GM19240 (cell line): ENCODE measurements at regions not wholly inside any gene's neighbourhood (a gene's known extent, or its start where the extent isn't known, plus 50 kb on each side); places are given as distances from the start of the nearest gene placed in this dataset.
"Not testable (repeated sequence)": the region's sequence is repeated elsewhere in the genome, so short reads cannot be mapped to it uniquely, and the experiment has no call there.

Experiments
- DNase-seq: peaks from one replicate; pipeline ENCODE4 v3.0.0; 2011; ENCODE audit warnings: low spot score; ENCODE audit not compliant: insufficient read length

DNA sequence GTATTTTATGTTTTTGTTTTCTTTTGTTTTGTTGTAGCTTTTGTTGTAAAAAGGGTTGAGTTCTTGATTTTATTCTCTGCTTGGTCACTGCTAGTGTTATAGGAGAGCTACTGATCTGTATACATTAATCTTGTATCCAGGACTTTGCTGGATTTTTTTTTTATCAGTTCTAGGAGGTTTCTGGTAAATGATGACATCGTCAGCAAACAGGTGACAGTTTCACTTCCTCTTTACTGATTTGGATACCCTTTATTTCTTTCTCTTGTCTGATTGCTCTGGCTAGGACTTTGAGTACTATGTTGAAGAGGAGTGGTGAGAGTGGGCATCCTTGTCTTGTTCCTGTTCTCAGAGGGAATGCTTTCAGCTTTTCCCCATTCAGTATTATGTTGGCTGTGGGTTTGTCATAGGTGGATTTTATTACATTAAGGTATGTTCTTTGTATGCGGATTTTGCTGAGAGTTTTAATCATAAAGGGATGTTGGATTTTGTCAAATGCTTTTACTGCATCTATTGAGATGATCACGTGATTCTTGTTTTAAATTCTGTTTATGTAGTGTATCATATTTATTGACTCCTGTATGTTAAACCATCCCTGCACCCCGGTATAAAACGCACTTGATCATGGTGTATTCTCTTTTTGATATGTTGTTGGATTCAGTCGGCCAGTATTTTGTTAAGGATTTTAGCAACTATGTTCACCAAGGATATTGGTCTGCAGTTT is 905.7 kb downstream of the LTN1 start:
- DNase-seq: no peak

DNA sequence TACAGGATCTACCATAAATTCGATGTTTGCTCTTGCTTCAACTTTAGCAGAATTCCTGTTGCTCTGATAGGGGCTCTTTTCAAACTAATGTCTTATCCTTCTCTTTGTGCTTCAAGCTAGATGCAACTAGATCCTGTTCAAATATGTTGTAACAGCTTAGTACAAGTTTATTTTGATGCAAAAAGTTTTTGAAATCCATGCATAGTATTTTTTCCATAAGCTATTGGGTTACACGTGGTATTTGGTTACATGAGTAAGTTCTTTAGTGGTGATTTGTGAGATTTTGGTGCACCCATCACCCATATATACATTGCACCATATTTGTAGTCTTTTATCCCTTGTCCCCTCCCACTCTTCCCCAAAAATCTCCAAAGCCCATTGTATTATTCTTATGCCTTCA is 907.7 kb downstream of the LTN1 start:
- DNase-seq: no peak

DNA sequence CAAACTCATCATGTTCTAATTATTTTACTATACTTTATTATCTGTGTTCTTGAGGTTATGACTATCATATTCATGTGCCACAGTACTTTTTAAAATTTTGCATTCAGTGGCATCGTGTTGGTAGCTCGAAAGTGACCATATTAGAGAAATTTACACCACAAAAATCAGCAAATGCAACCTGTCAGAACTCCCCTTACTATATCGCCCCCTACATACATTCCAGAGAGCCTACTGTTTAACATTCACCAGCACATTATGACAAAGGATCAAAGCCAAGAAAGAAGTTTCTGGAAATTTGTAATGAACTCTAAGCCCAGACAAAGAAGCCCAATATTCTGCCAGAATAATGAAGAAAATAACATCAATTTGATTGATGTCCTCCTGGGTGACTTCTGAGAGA is 909.3 kb downstream of the LTN1 start:
- DNase-seq: no peak

DNA sequence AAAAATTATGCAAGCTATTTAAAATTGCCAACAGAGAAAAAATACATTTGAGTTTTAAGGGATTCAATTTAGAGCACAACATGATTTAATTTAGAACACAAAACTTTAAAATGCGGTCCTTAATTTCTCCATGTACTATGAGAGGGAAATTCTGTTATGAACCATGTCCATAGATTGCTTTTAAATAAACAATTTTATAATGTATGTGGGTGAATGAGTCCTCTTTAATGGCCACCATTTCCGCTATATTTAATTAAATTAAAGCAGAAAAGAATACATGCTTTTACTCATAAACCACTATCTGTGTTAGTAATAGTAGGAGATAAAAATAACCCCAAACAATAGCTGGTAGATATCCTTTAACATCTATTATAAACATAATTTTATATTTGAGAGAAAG is 914.6 kb downstream of the LTN1 start:
- DNase-seq: no peak

DNA sequence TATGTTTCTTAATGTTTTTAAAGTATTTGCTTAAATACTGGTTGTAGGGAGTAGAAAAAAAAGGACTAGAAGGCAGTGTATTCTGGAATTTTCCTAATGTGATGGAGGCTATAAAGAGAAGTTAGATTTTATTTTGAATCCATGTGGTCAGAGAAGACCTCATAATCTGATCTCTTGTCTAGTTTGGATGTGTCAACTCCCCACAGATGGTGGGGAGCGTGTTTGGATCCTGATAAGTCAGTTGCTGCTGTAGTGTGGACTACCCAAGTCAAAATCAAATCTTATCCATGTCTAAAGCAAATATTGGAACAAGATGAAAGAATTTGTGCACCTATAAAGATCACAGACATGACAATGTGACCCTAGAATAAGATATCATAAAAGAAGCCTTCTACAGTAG is 918.0 kb downstream of the LTN1 start:
- no peak for DNase-seq

DNA sequence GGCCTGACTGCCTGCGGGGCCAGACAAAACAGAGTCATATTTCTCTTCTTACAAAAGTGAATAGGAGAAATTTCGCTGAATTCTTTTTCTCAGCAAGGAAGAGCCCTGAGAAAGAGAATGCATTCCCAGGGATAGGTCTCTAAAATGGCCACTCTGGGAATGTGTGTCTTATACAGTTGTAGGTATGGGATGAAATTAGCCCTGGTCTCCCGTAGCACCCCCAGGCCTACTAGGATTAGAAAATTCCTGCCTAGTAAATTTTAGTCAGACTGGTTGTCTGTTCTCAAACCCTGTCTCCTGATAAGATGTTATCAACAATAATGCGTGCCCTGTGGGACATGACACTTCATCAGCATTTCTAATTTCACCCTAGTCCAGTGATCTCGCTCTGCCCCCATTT is 920.1 kb downstream of the LTN1 start:
- no peak for DNase-seq

DNA sequence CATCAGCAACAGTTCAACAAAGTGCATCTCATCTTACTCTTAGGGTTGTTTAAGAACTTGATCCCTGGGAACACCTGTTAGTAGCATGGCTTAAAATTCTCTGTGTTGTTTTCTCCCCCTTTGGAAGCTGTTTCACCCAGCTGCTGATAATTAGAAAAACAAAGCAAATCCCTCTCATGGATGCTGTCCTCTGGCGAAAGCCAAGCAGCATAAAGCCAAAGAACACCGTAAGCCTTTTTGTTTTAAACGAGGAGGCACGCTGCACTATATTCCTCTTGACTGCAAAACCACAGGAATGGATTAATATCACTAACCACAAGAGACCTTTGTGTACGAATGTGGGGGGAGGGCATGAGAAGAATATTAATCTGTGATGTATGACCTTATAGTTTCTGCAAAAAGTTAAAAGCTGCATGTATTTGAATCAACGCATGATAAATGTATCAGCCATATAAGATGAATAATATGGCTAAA is 923.2 kb downstream of the LTN1 start:
- no peak for DNase-seq

DNA sequence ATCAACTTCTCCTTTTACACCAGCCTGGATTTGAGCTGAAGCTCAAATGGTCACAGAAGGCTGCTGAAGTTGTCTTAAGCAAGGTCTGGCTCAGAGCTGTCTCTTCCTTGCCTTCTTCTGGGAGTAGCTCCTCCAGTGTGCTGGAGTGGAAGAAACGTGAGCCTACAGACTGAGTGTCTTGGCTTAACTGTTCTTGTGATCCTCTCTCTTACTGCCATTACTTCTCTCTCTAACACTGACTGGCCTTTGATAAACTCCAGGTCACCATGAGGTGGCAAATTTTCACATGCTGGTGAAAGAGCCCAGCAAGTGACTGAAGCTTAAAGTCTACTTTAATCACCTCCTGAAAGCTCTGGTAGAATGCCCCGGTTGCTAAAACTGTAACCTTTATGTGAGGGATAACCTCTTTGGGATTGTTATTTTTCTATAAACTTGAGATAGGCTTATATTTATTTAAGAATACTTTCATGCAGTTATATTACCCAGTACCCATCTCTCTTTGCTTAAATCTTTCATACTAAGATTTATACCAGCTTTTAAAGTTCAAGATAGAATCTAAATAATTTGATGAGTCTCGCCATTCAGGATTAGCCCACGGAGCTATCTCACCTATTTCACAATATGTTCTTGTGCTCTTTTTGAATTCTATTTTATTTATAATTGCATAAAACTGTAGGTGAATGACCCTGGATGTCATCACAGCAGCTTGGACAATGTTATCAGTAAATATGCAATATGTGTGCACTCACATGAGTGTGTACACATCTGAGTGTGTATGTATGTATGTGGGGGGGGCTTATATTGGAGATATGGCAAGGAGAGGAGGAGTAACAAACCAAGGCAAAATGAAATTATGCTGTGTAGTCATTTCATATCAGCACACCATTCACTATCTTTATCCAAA is 924.0 kb downstream of the LTN1 start:
- DNase-seq: no peak

DNA sequence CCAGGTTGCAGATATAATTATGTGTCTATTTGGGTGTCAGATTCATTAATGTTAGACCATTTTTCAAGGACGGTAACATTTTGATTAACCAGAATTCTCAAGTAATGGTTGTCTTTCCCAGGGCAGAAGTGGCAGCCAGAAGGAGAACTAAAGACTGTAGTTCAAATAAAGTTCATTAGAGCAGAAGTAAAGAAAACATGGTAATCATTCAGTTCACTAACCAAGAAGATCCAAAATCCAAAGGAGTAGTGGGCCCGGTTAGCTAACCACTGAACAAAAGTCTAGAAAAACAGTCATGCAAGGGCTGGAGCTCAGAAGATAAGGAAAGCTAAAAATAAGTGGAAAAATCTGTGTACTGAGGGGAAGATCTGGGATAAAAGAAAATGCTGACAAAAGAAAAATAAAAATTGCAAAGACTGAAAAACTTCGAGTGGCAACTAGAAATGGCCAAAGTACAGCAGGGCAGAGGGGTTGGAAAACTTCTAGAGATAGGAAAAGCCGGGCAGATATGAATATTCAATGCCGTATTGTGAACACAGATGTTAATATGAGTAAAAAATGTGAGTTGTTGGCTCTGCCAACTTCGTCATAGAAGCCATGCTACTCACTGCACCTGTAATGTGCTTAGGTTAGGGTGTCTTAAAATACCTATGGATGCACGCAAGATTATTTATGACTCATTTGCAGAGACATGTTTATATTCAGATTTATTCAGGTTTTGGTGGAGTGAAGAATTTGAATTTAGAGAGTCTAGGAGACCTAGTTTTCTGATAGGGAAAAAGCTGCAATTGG is 925.9 kb downstream of the LTN1 start:
- DNase-seq: no peak

DNA sequence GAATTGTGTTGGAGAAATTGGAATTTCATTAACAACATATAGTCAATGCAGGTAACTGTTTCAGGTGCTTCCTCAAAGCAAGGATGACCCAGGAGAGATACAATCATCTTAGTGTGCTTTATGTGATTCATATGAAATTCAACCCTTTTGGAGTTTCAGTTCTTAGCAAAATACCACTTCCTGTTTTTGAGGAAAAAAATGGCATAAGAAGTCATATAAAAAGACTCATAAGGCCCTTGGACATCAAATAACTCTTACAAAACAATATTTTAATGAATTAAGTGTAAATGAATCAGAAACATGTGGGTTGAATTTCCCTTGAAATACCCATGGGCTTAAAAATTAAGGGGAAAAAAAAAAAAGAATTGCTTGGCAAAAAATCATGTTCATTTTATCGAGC is 926.6 kb downstream of the LTN1 start:
- no peak for DNase-seq

DNA sequence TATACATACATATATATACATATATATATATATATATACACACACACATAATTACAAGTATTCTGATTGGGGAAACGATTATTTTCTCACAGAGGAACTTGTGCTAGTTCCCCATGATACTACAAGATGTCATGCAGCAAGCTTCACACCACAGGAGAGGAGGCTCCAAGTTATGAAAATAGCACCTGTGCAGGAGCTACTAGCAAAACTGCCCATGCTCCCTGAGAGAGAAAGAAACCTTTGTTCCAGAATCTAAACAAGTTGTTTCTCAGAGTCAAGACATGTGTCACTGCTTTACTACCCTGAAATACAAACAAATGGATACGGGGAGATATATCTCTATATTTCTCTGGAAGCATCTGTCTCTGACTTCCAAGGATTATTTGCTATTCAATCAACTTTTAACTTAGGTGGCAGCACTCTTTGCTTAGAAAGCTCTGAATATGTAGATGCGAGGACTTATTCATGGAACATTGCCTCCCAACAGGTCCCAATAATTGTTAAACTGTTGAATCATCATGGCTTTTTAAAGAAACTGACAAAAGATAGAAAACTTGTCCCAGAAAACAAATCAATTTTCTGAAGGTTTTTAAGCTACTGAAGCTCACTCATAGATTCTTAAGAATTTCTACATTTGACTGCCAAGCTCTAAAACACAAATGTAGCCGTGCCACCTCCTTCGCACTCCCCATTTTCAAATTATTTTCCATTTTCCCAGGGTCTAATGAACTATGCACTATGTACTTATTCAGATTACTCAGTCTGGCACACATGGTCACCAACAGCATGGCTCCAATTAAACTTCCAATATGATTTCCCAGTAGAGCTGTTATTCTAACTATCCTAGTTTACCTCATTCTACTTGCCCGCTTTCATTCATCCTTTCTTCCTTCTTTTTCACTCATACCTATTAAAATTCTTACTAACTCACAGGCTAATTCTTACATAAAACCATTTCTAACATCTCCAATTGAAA is 929.1 kb downstream of the LTN1 start:
- no peak for DNase-seq

DNA sequence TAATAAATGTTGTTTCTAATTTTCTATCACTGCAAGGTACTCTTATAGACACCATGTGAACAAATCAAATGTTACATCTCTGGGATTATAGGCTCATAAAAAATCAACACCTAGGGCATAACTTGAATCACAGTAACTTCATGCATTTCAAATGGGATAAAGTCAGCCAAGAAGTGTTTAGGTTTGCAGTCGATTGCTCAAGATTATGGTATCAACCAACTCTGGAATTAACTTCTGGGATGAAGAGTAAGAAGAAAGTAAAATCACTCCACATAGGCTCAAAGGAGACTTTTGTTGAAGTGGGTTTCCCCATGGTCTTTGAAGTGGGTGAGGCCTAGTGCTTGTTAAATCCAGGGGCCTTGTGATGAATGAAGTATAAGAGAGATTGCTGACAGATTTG is 939.7 kb downstream of the LTN1 start:
- DNase-seq: not testable (repeated sequence)

DNA sequence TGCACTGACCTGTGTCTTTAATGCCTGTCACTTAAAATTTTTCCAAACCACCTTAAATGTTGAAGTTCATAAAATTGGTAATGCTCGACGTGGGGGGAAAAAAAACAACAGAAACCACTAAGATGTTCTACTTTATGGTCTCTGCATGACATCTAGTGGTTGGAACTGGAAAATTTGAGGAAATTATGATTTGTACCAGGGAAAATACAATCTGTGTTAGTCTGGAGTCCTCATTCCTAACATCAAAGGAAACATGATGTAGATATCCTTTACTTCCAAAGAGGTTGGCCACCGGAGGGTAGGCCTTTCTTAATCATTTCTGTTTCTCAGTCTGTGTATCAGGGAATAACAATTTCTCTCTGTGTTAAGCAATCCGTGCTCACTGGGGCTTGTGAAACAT is 941.0 kb downstream of the LTN1 start:
- DNase-seq: not testable (repeated sequence)

DNA sequence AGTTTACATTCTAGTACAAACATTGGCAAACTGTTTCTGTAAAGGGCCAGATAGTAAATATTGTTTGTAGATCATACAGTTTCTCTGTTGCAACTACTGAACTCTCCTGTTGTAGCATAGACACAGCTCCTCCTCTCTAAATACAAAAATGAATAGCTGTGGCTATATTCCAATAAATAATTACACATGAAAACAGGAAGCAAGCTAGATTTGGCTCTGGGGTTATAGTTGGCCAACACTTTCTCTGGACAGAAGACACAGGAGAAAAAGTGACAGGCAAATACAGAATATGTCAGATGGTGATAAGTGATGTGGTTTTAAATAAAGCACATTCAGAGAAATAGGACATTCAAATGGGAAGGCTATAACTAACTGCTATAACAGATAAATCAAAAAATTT is 957.0 kb downstream of the LTN1 start:
- not testable (repeated sequence) for DNase-seq

DNA sequence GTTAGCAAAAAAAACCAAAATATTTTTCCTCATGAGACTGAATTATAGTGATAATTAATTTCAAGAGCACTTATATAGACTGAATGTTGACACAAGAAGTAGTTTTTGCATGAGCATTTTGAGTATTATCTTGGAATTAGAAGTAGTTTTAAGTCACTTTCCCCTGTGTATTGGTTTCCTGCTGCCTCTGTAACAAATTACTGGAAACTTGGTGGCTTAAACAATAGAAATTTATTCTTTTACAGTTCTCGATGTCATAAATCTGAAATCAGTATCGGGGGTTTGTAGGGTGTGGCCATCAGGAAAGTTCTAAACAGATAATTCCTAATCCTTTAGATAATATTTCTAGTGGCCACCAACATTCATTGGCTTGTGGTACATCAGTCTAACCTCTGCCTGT is 957.8 kb downstream of the LTN1 start:
- DNase-seq: not testable (repeated sequence)

DNA sequence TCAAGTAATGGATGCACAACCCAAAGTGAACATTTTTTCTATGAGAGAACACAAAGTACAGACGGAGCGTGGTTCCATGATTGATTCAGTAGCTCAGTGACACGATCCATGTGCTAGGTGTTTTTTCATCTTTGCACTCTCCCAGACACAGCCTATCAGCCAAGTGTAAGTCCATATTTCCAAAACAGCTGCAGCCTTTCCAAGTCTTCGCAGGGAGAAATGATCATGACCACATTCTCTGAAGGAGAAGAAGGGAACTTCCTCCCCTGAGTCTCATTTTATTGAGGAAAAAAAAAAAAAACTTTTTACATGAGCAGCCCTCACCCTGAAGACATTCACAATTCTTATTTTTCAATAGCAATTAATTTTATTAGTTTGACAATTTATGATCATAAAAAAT is 958.3 kb downstream of the LTN1 start:
- DNase-seq: not testable (repeated sequence)

DNA sequence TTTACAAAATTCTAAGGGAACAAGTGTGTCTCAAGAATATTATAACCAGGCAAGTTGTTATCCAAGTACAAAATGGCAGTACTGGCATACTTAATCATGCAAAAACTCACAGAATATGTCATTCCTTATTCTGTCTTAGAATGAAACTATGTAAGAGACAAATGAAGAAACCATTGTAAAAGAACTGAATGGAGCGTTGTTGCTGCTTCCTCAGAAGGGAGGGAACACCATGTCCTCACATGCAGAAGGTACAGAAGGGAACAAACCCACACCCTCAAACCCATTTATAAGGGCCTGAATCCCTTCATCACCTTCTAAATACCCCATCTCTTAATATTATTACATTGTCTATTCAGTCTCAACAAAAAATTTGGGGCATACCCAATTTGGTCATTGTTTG is 960.0 kb downstream of the LTN1 start:
- not testable (repeated sequence) for DNase-seq

DNA sequence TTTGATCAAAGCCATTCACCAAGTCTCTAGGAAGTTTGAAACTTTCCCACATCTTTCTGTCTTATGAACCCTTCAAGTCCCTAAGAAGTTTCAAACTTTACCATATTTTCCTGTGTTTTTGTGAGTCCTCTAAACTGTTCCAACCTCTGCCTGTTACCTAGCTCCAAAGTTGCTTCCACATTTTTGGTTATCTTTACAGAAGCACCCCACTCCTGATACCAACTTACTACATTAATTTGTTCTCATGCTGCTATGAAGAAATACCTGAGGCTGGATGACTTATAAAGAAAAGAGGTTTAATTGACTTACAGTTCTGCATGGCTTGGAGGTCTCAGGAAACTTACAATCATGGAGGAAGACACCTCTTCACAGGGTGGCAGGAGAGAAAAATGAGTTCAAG is 961.6 kb downstream of the LTN1 start:
- not testable (repeated sequence) for DNase-seq

DNA sequence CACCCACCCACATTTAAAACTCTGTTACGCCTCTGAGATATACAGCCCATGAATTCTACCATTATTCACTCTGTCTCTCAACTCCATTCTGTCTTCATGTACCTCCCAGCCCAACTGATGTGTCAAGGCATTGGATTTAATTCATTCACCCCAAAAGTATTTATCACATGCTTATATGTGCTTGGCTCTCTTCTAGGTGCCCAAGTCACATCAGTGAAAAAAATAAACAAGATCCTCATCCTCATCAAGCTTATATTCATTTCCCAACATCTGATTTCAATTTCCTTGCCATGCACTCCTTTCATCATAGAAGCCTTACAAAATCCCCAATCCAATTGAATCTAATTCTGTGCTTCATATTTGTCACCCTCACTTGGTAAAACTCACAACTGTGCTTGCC is 967.6 kb downstream of the LTN1 start:
- no peak for DNase-seq
